Tibial artery (tissue), 4 donors: ENCODE measurements at regions not wholly inside any gene's neighbourhood (a gene's known extent, or its start where the extent isn't known, plus 50 kb on each side); places are given as distances from the start of the nearest gene placed in this dataset.

ENCODE experiments used
- DNase-seq, 2 donors: peaks; one replicate each; pipeline ENCODE4 v3.0.0-alpha.2; 2019
- H3K27ac ChIP-seq, 2 donors: fragments of 200-600 bp; sonication (generic) in 1 of 2; 1 replicate in 1 of 2; 2 replicates in 1 of 2; pipeline ENCODE4 v1.5.1; 2018 to 2019; ENCODE audit warnings: mild to moderate bottlenecking in 1 of 2
- H3K27me3 ChIP-seq, 2 donors: fragments of 200-600 bp; sonication (generic) in 1 of 2; one replicate each; pipeline versions ENCODE4 v1.5.1 to v1.6.0; 2016 to 2019
- H3K36me3 ChIP-seq, 3 donors: fragments of 200-600 bp; sonication (generic) in 2 of 3; one replicate each; pipeline ENCODE4 v1.5.1; 2016 to 2019; ENCODE audit warnings: mild to moderate bottlenecking in 2 of 3
- H3K4me1 ChIP-seq, 4 donors: fragments of 200-600 bp; sonication (generic) in 2 of 4; 1 replicate in 3 of 4; 2 replicates in 1 of 4; pipeline ENCODE4 v1.5.1; 2016 to 2019
- H3K4me3 ChIP-seq, 2 donors: fragments of 200-600 bp; sonication (generic) in 1 of 2; 1 replicate in 1 of 2; 2 replicates in 1 of 2; pipeline ENCODE4 v1.5.1; 2018 to 2019; ENCODE audit warnings: mild to moderate bottlenecking in 2 of 2
- H3K9me3 ChIP-seq, 3 donors: fragments of 200-600 bp; sonication (generic) in 1 of 3; one replicate each; pipeline ENCODE4 v1.5.1; 2016 to 2019
- CTCF ChIP-seq, 2 experiments: fragments of 200-600 bp in 1 of 2; fragments of 450-650 bp in 1 of 2; IDR thresholded peaks; one replicate each; pipeline ENCODE4 v1.5.1; 2017 to 2019; ENCODE audit warnings: antibody characterized with exemption in 2 of 2, mild to moderate bottlenecking in 1 of 2, moderate library complexity in 1 of 2
- intact Hi-C: fragments of 100-400 bp; cut with DNase I; formaldehyde crosslinking; loops from one replicate; pipeline ENCODE4 v1.15.0; 2023; ENCODE audit warnings: low total_unique reads

GRCh38 chr18:37962316-37962966 is 396.8 kb upstream of the CELF4 start:
- TF ChIP-seq CTCF (IDR thresholded peaks at IDR 0.05), result no peak
- no peaks in the 10 kb centered on the region for H3K27me3 ChIP-seq
- H3K4me3 ChIP-seq, result no peak overlapping the region
- intact Hi-C loops, result no loop called here
- no peaks in the 10 kb centered on the region for H3K4me1 ChIP-seq
- no peaks in the 10 kb centered on the region for H3K9me3 ChIP-seq
- no peak overlapping the region for H3K27ac ChIP-seq
- DNase-seq, result no peak
- H3K36me3 ChIP-seq, result no peaks in the 10 kb centered on the region

- DNase-seq, result no peak
- H3K4me3 ChIP-seq, result no peak overlapping the region
- no peaks in the 10 kb centered on the region for H3K27me3 ChIP-seq
- no peak for TF ChIP-seq CTCF (IDR thresholded peaks at IDR 0.05)
- no peak overlapping the region for H3K27ac ChIP-seq
- no peaks in the 10 kb centered on the region for H3K9me3 ChIP-seq
- no peaks in the 10 kb centered on the region for H3K36me3 ChIP-seq
- no peaks in the 10 kb centered on the region for H3K4me1 ChIP-seq
- intact Hi-C loops, result no loop called here
Measured at GRCh38 chr18:37958499-37958898, 392.9 kb upstream of the CELF4 start.

DNA sequence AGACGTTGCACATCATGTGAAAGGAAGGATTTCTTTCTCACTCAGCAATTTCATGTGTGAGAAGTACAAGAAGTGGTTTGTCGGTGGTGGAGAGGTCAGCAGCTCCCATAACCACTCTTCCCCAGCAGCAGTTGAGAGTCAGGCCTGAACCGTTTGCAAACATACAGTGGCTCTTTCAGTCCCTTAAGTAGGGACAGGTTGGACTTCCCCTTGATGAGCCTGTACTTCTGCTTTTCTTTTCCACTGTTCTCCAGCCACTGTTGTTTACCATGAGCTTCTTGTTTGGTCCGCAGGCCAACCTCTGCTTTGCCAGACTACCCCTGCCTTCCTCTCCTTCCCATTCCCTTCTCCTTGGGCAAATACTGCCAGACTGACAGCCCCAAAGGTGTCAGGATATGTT is 391.3 kb upstream of the CELF4 start:
- Histone ChIP-seq H3K27me3 (no peaks in the 10 kb centered on the region), H3K27ac (no peak overlapping the region), H3K4me1 (no peaks in the 10 kb centered on the region), H3K4me3 (no peak overlapping the region), H3K9me3 (no peaks in the 10 kb centered on the region), H3K36me3 (no peaks in the 10 kb centered on the region)
- no peak for DNase-seq
- TF ChIP-seq CTCF (IDR thresholded peaks at IDR 0.05), result no peak
- intact Hi-C loops, result no loop called here

- DNase-seq, result no peak
- Histone ChIP-seq H3K27me3 (no peaks in the 10 kb centered on the region), H3K36me3 (no peaks in the 10 kb centered on the region), H3K4me3 (no peak overlapping the region), H3K27ac (no peak overlapping the region), H3K4me1 (no peaks in the 10 kb centered on the region), H3K9me3 (no peaks in the 10 kb centered on the region)
- no peak for TF ChIP-seq CTCF (IDR thresholded peaks at IDR 0.05)
- intact Hi-C loops, result no loop called here
Measured at GRCh38 chr18:37956020-37956419, 390.4 kb upstream of the CELF4 start.

GRCh38 chr18:37955201-37955600 is 389.6 kb upstream of the CELF4 start:
- Histone ChIP-seq H3K9me3 (no peaks in the 10 kb centered on the region), H3K4me1 (no peaks in the 10 kb centered on the region), H3K36me3 (no peaks in the 10 kb centered on the region), H3K4me3 (no peak overlapping the region), H3K27ac (no peak overlapping the region), H3K27me3 (no peaks in the 10 kb centered on the region)
- DNase-seq, result no peak
- TF ChIP-seq CTCF (IDR thresholded peaks at IDR 0.05), result no peak
- intact Hi-C loops, result no loop called here

DNA sequence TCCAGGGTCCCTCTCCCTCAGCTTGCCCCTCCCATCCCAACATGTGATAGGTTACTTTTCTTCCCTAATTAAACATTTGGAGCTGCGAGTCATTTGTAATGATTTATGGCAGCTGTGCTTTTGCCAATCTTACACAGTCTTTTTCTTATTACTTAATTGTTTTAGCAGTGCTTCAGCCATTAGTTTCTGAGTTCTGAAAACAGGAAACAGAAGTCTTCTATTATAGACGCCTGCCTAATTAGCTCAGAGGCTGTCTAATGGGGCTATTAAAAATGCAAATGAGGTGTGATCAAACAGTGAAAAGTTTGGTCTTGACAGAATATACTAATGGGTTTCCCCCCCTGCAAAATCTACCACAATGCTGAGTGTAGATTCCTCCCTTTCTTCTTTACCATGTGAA is 388.3 kb upstream of the CELF4 start:
- Histone ChIP-seq H3K4me3 (no peak overlapping the region), H3K4me1 (no peaks in the 10 kb centered on the region), H3K27me3 (no peaks in the 10 kb centered on the region), H3K9me3 (no peaks in the 10 kb centered on the region), H3K27ac (no peak overlapping the region), H3K36me3 (no peaks in the 10 kb centered on the region)
- intact Hi-C loops, result no loop called here
- DNase-seq, result no peak
- no peak for TF ChIP-seq CTCF (IDR thresholded peaks at IDR 0.05)
